Endodermal cell (in vitro differentiated cells): ENCODE measurements at regions not wholly inside any gene's neighbourhood (a gene's known extent, or its start where the extent isn't known, plus 50 kb on each side); places are given as distances from the start of the nearest gene placed in this dataset.

Source experiments
- DNase-seq: peaks from one replicate; pipeline ENCODE4 v3.0.0-alpha.2; 2017
- H3K27ac ChIP-seq: 2 replicates; pipeline ENCODE4 v1.5.1; 2013; ENCODE audit warnings: mild to moderate bottlenecking, low read depth, low read length, moderate library complexity
- H3K27me3 ChIP-seq: 2 replicates; pipeline ENCODE4 v1.6.1; 2013; ENCODE audit warnings: mild to moderate bottlenecking, low read length, moderate library complexity; ENCODE audit not compliant: insufficient read depth, control insufficient read depth, poor library complexity, severe bottlenecking
- H3K36me3 ChIP-seq: 2 replicates; pipeline ENCODE4 v1.7.0; 2013; ENCODE audit warnings: mild to moderate bottlenecking, low read length, moderate library complexity; ENCODE audit not compliant: control insufficient read depth, insufficient read depth
- H3K4me1 ChIP-seq: one replicate; pipeline ENCODE4 v1.7.0; 2013; ENCODE audit warnings: low read length; ENCODE audit not compliant: control insufficient read depth, insufficient read depth
- H3K4me3 ChIP-seq: 2 replicates; pipeline ENCODE4 v1.5.1; 2013; ENCODE audit warnings: mild to moderate bottlenecking, low read length, moderate library complexity
- H3K9ac ChIP-seq: 2 replicates; pipeline ENCODE4 v1.6.1; 2013; ENCODE audit warnings: mild to moderate bottlenecking, low read length, moderate library complexity; ENCODE audit not compliant: poor library complexity, severe bottlenecking; ENCODE audit errors: extremely low read depth
- H3K9me3 ChIP-seq: 2 replicates; pipeline ENCODE4 v1.6.1; 2013; ENCODE audit warnings: mild to moderate bottlenecking, low read length, moderate library complexity; ENCODE audit not compliant: control insufficient read depth
- H3K27ac Mint-ChIP-seq: 2 replicates; pipeline ENCODE4 v1.8.0; 2020; ENCODE audit warnings: mixed read lengths
- H3K27me3 Mint-ChIP-seq: 2 replicates; pipeline ENCODE4 v1.8.0; 2021; ENCODE audit warnings: mild to moderate bottlenecking, mixed read lengths; ENCODE audit not compliant: insufficient read depth
- H3K36me3 Mint-ChIP-seq: 2 replicates; pipeline ENCODE4 v1.8.0; 2020; ENCODE audit warnings: low read depth, mixed read lengths
- H3K4me1 Mint-ChIP-seq: 2 replicates; pipeline ENCODE4 v1.8.0; 2020; ENCODE audit warnings: mixed read lengths
- H3K4me3 Mint-ChIP-seq: 2 replicates; pipeline ENCODE4 v1.8.0; 2020; ENCODE audit warnings: mild to moderate bottlenecking, moderate library complexity, mixed read lengths
- H3K9me3 Mint-ChIP-seq: 2 replicates; pipeline ENCODE4 v1.8.0; 2020; ENCODE audit warnings: mild to moderate bottlenecking, mixed read lengths
- WGBS, 2 experiments: methylation state at CpG; one replicate each; pipeline versions ENCODE4 v1.1.5 to v1.1.7; 2013; ENCODE audit warnings: missing lambda C conversion rate in 2 of 2, mixed read lengths in 1 of 2; ENCODE audit not compliant: insufficient coverage in 1 of 2, insufficient read length in 1 of 2; 5-methylcytosine and 5-hydroxymethylcytosine counted together
- TF ChIP-seq, protein P1 (sequence below): fragments of 200-600 bp; sonication (generic); conservative IDR thresholded peaks from 2 replicates; pipeline ENCODE4 v1.5.0; 2021; ENCODE audit warnings: antibody characterized with exemption, mild to moderate bottlenecking

DNA sequence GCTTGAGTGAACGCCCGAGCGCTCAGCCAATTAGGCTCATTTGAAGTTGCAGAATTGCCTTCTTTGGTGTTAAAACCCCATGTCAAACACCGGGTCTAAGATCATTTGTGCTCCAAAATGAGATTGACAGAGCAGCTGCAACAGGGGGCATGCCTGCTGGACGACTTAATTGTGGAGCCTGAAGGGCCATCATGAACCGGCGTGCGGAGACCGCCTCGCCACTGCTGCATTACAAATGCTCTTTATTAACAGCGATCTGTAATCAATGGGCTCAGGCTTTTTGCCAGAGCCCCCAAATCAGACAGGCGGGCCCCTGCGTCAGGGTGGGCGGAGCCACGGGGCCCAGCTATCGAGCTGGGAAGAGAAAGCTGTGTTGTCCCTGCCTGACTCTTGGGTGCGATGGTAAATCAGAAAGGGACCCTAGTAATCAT is 183.2 kb downstream of the SIM1 start:
- Mint-ChIP-seq H3K9me3 (no peaks in the 10 kb centered on the region), H3K36me3 (no peaks in the 10 kb centered on the region), H3K27me3 (no peaks in the 10 kb centered on the region), H3K27ac (peak overlapping the region; percentile 40), H3K4me1 (peaks cover 8% of the 10 kb centered on the region), H3K4me3 (peak overlapping the region; percentile 62)
- 26 to 27% methylated on average over 13 to 17 of the region's 17 CpGs for WGBS, 2 experiments
- Histone ChIP-seq H3K4me3 (peak overlapping the region; percentile 61), H3K4me1 (peaks cover 3% of the 10 kb centered on the region), H3K27ac (no peak overlapping the region), H3K9ac (no peak overlapping the region), H3K36me3 (no peaks in the 10 kb centered on the region), H3K9me3 (no peaks in the 10 kb centered on the region), H3K27me3 (no peaks in the 10 kb centered on the region)
- TF ChIP-seq, protein P1, sequence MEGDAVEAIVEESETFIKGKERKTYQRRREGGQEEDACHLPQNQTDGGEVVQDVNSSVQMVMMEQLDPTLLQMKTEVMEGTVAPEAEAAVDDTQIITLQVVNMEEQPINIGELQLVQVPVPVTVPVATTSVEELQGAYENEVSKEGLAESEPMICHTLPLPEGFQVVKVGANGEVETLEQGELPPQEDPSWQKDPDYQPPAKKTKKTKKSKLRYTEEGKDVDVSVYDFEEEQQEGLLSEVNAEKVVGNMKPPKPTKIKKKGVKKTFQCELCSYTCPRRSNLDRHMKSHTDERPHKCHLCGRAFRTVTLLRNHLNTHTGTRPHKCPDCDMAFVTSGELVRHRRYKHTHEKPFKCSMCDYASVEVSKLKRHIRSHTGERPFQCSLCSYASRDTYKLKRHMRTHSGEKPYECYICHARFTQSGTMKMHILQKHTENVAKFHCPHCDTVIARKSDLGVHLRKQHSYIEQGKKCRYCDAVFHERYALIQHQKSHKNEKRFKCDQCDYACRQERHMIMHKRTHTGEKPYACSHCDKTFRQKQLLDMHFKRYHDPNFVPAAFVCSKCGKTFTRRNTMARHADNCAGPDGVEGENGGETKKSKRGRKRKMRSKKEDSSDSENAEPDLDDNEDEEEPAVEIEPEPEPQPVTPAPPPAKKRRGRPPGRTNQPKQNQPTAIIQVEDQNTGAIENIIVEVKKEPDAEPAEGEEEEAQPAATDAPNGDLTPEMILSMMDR, result no peak
- peak; percentile 85 for DNase-seq

DNA sequence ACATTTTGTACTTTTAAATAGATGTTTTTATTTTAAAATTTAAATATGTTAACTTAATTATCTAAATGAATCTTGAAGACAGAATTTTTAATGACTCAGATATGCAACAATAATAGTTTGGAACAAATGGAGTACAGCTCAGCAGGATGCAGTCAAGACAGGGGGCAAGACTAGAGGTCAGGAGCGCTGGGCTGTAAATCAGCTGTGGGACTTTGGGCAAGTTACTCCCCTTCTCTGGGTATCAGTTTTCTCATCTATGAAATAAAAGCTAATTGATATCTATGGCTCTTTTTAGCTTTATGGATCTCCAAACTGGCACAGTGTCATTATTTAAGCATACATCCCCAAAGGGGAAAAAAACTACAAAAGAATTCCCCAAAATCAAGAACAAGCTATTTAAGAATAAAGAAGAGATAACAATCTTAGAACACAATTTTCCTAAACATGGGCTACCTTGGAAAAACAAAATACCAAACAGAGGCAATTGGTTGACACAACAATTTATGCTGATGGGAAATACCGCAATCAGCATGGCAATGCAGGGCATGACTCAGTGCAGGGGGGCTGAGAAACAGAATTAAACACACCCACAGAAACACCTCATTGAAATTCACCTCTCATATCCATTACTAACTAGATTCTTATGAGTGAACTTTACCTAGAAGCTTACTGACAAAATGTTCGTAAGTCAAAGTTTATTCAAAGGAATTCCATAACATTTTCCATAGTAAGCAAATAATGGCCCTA is 188.2 kb downstream of the SIM1 start:
- Mint-ChIP-seq H3K4me1 (no peaks in the 10 kb centered on the region), H3K9me3 (peaks cover 9% of the 10 kb centered on the region), H3K27ac (no peak overlapping the region), H3K4me3 (no peak overlapping the region), H3K27me3 (no peaks in the 10 kb centered on the region), H3K36me3 (no peaks in the 10 kb centered on the region)
- H3K9me3 ChIP-seq, result no peaks in the 10 kb centered on the region
- H3K27ac ChIP-seq, result no peak overlapping the region
- TF ChIP-seq, protein P1, result no peak
- H3K4me1 ChIP-seq, result no peaks in the 10 kb centered on the region
- no peak for DNase-seq
- no peak overlapping the region for H3K4me3 ChIP-seq
- H3K27me3 ChIP-seq, result no peaks in the 10 kb centered on the region
- no peak overlapping the region for H3K9ac ChIP-seq
- H3K36me3 ChIP-seq, result no peaks in the 10 kb centered on the region
- 80 to 93% methylated on average over 2 to 3 of the region's 3 CpGs for WGBS, 2 experiments

DNA sequence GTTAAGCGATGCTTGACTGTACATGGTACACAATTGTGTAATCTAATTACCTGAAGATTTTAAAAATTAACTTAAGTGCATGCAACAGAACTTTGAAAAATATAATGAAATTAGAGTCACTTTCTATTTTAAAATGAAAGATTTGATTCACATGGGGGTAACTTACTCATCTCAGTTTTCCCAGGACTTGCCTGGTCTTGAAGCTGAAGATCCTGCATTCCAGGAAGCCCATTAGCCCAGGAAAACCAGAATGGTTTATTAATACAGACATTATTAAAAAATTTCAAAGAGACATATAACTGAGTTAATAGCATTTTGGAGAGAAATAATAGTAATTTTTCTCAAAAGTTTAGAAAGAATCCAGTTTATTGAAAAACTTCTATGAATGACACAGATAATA is 190.6 kb downstream of the SIM1 start:
- 80% methylated on average over 1 of the region's 1 CpG; no CpG with 5 or more reads in 1 of the 2 experiments for whole genome bisulfite sequencing, 2 experiments
- Mint-ChIP-seq H3K27me3 (no peaks in the 10 kb centered on the region), H3K9me3 (peaks cover 9% of the 10 kb centered on the region), H3K4me3 (no peak overlapping the region), H3K36me3 (no peaks in the 10 kb centered on the region), H3K4me1 (no peaks in the 10 kb centered on the region), H3K27ac (no peak overlapping the region)
- no peaks in the 10 kb centered on the region for H3K4me1 ChIP-seq
- no peaks in the 10 kb centered on the region for H3K27me3 ChIP-seq
- DNase-seq, result no peak
- no peaks in the 10 kb centered on the region for H3K36me3 ChIP-seq
- H3K27ac ChIP-seq, result no peak overlapping the region
- no peak overlapping the region for H3K9ac ChIP-seq
- no peaks in the 10 kb centered on the region for H3K9me3 ChIP-seq
- TF ChIP-seq, protein P1, result no peak
- no peak overlapping the region for H3K4me3 ChIP-seq
